Large intestine (tissue), 3 donors: ENCODE measurements at regions not wholly inside any gene's neighbourhood (a gene's known extent, or its start where the extent isn't known, plus 50 kb on each side); places are given as distances from the start of the nearest gene placed in this dataset.

Experiments
- DNase-seq, 2 donors: peaks; one replicate each; pipeline versions ENCODE4 v3.0.0 to v3.0.0-alpha.2; 2013
- H3K27ac ChIP-seq: one replicate; pipeline ENCODE4 v1.5.1; 2013; ENCODE audit warnings: low read length
- H3K27me3 ChIP-seq: 2 replicates; pipeline ENCODE4 v1.6.1; 2013; ENCODE audit warnings: low read length; ENCODE audit not compliant: control insufficient read depth, insufficient read depth
- H3K36me3 ChIP-seq: 2 replicates; pipeline ENCODE4 v1.6.1; 2013; ENCODE audit warnings: low read length; ENCODE audit not compliant: control insufficient read depth, insufficient read depth
- H3K4me1 ChIP-seq: one replicate; pipeline ENCODE4 v1.6.1; 2013; ENCODE audit warnings: low read length; ENCODE audit not compliant: control insufficient read depth, insufficient read depth
- H3K4me3 ChIP-seq: one replicate; pipeline ENCODE4 v1.5.1; 2013; ENCODE audit warnings: low read length
- H3K9me3 ChIP-seq: one replicate; pipeline ENCODE4 v1.6.1; 2013; ENCODE audit warnings: mild to moderate bottlenecking, low read depth, low read length, moderate library complexity; ENCODE audit not compliant: control insufficient read depth
- WGBS: methylation state at CpG from one replicate; pipeline ENCODE4 v1.1.5; 2013; ENCODE audit warnings: low lambda C conversion rate; ENCODE audit not compliant: insufficient coverage; 5-methylcytosine and 5-hydroxymethylcytosine counted together

DNA sequence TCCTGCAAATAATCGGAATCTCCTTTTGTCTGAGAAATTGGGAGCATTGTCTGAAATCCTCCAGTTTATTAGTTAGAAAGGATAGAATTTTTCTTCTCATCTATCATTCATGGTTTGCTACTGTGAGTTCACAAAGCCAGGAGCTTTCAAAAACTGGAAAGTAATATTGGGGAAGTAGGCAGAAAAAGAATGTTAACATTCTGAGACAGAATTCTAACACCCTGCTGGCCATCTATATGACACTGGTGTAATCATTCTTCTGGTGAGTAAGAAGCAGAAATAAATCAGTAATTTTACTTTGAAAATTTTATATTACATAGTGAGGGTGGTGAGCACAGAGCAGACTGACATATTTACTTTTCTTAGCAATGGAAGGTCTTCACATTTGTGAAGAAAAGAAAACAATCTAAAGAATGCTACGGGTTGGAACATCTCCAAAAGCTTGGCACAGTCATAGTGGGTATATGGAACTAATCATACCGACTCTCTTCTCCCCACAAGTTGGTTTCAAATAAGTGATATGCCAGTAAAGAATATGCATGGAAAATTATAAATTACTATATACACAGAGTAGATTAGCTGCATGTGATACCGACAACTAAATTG lies 344.9 kb downstream of the LPIN1 start:
- 82% methylated on average over 3 of the region's 4 CpGs for WGBS
- no peaks in the 10 kb centered on the region for H3K9me3 ChIP-seq
- no peak overlapping the region for H3K27ac ChIP-seq
- H3K36me3 ChIP-seq = no peaks in the 10 kb centered on the region
- H3K4me1 ChIP-seq = no peaks in the 10 kb centered on the region
- DNase-seq = no peak
- H3K27me3 ChIP-seq = no peaks in the 10 kb centered on the region
- H3K4me3 ChIP-seq = no peak overlapping the region

DNA sequence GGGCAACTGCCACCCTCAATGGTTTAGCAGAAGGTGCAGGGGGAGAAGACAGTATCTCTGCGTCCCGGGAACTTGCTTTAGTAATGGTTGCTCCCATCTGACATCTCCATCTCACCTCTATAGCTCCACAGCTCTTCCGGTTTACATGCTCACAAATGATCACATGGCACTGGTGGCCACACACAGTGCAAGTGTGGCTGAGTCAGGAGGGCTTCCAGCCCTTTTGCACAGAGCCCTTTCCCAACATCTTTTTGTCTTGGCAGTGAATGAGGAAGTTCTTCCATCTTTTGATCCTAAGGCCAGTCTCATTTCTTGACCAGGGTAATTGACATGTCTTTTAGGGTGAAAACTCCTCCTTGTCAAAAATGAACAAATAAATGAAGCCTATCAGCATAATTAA lies 347.7 kb downstream of the LPIN1 start:
- no peak for DNase-seq
- no CpG with 5 or more reads among the region's 3 CpGs for WGBS
- H3K36me3 ChIP-seq = no peaks in the 10 kb centered on the region

DNA sequence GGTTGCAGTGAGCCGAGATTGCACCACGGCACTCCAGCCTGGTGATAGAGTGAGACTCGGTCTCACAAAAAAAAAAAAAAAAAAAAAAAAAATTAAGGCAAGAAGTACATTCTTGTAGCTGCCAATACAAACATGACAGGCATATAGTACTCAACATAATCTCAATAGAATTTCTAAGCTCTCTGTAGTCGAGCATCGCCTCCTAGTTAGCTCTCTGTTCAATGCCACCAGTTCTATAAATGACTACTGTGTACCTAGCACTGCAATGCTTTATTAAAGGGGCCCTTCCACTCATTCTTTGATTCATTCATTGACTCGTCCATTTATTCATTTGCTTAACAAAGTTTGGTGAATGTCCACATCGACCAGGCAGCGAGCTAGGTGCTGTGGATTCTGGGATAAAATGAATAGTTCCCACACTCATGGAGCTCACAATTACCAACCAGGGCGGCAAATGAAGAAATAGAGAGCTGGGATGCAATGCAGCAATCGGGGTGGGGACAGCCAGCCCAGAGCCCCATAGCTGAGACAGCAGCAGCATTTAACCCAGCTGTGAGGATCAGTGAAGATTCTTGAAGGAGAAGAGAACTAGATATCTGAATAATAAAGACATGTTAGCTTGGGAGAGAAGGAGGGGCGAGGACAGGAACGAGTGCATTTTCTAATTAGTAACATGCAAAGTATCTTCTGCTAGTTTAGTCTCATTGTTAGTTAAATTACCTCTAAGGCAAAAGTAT lies 349.8 kb downstream of the LPIN1 start:
- H3K27ac ChIP-seq = no peak overlapping the region
- no peaks in the 10 kb centered on the region for H3K27me3 ChIP-seq
- H3K36me3 ChIP-seq = no peaks in the 10 kb centered on the region
- H3K4me3 ChIP-seq = no peak overlapping the region
- no peaks in the 10 kb centered on the region for H3K4me1 ChIP-seq
- WGBS = 75% methylated on average over 4 of the region's 12 CpGs
- H3K9me3 ChIP-seq = no peaks in the 10 kb centered on the region
- no peak for DNase-seq

More for the DNA sequence above, 347.7 kb downstream of the LPIN1 start:
- H3K4me3 ChIP-seq = no peak overlapping the region
- no peaks in the 10 kb centered on the region for H3K9me3 ChIP-seq
- H3K27ac ChIP-seq = no peak overlapping the region
- H3K27me3 ChIP-seq = no peaks in the 10 kb centered on the region
- H3K4me1 ChIP-seq = no peaks in the 10 kb centered on the region

DNA sequence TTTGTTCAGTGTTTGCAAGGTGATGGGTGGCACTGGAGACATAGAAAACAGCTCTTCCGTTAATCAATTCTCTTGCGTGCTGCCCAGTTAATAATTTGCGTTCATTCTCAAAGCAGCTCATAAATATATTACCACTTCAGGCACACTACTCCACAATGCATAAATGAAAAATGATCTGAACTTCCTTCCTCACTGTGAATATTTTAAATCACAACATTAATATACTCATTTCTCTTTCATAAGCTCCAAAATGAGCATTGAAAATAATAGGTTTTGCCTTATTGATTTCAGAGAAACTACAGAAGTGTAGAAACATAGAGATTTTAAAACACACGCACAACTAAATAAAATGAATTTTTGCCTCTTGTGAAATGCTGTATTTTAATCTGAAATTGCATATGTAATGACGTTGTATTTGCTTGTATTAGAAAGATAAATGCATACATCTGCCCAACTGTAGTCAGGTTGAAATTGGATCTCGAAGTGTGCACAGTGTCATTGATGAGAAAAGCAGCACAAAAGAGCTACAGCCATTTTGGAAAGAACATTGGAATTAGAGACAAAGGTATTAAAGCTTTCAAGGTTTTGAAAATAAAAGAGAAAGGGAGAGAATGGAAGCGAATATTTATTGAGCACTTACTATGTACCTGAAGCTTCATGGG lies 350.5 kb downstream of the LPIN1 start:
- WGBS = 100% methylated on average over 2 of the region's 7 CpGs
- H3K36me3 ChIP-seq = no peaks in the 10 kb centered on the region
- H3K9me3 ChIP-seq = no peaks in the 10 kb centered on the region

DNA sequence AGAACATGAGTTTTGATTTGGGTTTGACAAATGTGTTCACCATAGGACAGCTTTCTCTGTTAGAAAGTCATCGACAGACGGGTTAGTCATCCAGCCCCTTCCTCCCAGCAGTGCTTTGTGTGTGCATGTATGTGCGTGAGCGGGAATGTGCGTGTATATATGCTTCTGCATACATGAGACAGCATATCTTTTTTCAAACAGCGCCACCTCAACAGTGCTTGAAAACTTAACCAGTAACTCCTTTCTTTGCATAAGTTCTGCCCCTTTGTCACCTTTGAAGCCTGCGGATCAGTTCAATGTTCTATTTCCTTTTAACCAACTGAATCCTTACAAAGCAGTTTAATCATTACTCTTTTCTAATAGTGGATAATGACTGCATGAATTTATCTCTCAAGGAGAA lies 351.4 kb downstream of the LPIN1 start:
- H3K27ac ChIP-seq = no peak overlapping the region
- H3K36me3 ChIP-seq = no peaks in the 10 kb centered on the region
- no CpG with 5 or more reads among the region's 7 CpGs for WGBS
- H3K4me3 ChIP-seq = no peak overlapping the region
- no peak for DNase-seq
- H3K9me3 ChIP-seq = no peaks in the 10 kb centered on the region
- H3K4me1 ChIP-seq = no peaks in the 10 kb centered on the region
- H3K27me3 ChIP-seq = no peaks in the 10 kb centered on the region

More for the DNA sequence above, 350.5 kb downstream of the LPIN1 start:
- no peak overlapping the region for H3K27ac ChIP-seq
- DNase-seq = no peak
- no peaks in the 10 kb centered on the region for H3K27me3 ChIP-seq
- no peaks in the 10 kb centered on the region for H3K4me1 ChIP-seq
- H3K4me3 ChIP-seq = no peak overlapping the region

DNA sequence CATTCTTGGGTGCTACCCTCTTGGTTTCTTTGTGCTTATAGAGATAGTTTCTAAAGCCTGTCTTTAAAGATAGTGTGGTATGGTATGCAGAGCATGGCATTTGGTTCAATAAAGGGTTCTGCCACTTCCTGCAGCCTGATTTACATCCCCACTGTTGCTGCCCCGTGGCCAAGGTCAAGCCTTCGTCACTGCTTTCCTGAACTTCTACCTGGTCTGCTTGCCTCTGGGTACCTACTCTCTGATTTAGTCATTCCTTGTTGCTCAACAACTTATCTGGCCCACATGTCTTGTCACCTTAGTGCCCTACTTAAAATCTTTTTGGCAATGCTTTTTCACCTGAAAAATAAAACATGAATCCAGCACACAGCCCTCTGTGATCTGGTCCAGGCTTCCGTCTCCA lies 352.9 kb downstream of the LPIN1 start:
- H3K4me1 ChIP-seq = no peaks in the 10 kb centered on the region
- DNase-seq = no peak
- no CpG with 5 or more reads among the region's 3 CpGs for WGBS
- H3K36me3 ChIP-seq = no peaks in the 10 kb centered on the region
- H3K9me3 ChIP-seq = no peaks in the 10 kb centered on the region
- no peak overlapping the region for H3K4me3 ChIP-seq
- H3K27me3 ChIP-seq = no peaks in the 10 kb centered on the region
- H3K27ac ChIP-seq = no peak overlapping the region

DNA sequence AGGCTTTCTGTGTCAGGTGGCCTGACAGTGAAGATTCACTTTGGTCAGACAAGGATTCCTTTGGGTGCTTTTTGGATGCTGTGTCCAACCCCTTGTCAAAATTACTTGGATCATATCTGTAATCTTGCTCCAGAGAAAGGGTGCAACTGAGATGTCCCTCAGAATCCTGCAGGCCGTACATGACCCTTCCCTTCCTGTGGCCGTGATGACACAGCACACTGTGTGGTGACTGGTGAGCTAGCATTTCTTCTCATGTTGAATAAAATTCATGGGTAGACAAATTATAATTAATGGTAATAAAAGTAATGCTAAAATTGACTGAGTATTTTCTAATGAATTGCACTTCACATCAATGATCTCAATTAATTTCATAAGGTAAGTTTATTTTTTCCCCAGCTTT lies 356.2 kb downstream of the LPIN1 start:
- H3K27ac ChIP-seq = no peak overlapping the region
- no CpG with 5 or more reads among the region's 2 CpGs for WGBS

DNA sequence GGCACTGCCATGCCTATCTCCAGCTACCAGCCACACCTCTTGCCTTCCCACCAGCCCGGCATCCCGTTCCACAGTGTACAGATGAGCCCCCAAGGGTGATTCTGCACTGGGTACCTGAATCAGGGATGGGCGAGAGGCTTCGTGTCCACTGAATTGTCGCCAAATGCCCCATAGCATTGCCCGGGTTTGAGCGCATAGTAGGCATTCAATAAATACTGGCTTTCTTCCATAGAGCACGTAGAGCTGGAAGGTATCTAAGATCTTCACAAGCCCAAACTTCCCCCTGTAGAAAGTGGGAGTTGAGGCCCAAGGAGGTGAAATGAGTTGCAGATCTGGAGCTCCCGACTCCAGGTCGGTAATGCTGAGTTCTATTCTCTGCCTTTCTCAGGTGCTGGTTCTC lies 358.7 kb downstream of the LPIN1 start:
- H3K4me1 ChIP-seq = no peaks in the 10 kb centered on the region
- WGBS = no CpG with 5 or more reads among the region's 10 CpGs
- H3K27ac ChIP-seq = no peak overlapping the region
- no peaks in the 10 kb centered on the region for H3K27me3 ChIP-seq
- no peaks in the 10 kb centered on the region for H3K9me3 ChIP-seq
- H3K36me3 ChIP-seq = no peaks in the 10 kb centered on the region
- DNase-seq = no peak
- no peak overlapping the region for H3K4me3 ChIP-seq

More for the DNA sequence above, 356.2 kb downstream of the LPIN1 start:
- no peaks in the 10 kb centered on the region for H3K27me3 ChIP-seq
- no peak overlapping the region for H3K4me3 ChIP-seq
- no peaks in the 10 kb centered on the region for H3K4me1 ChIP-seq
- no peaks in the 10 kb centered on the region for H3K9me3 ChIP-seq
- DNase-seq = no peak
- H3K36me3 ChIP-seq = no peaks in the 10 kb centered on the region

DNA sequence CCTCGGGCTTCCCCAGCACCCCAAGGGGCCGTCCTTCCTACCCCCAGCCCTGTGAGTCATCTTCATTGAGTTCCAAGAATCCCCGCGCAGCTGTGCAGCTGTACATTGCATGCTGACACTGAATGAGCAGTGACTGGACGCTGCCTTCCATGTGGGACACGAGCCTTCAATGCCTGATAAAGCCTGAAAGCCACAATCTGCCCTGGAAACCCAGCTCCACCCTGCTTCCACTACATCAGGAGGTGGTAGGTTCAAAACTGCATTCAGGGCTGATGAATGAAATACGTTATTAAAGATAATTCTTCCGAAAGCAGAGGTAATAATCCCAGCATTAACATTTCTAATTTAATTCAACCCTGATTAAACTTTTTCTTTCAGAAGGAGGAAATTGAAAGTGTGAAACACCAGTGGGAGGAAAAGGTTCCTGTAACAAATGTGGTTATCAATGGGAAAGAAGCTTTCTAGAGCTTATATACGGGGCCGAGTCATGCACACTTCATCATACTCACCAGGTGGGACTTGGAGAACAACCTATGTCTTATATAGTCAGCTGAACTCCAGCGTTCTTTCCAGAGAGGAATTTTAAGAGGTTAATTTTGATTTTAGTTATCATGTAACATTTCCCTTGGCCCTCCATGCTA lies 360.1 kb downstream of the LPIN1 start:
- Histone ChIP-seq H3K36me3 (no peaks in the 10 kb centered on the region), H3K27ac (no peak overlapping the region), H3K4me1 (no peaks in the 10 kb centered on the region), H3K4me3 (no peak overlapping the region), H3K27me3 (no peaks in the 10 kb centered on the region), H3K9me3 (no peaks in the 10 kb centered on the region)
- WGBS = no CpG with 5 or more reads among the region's 11 CpGs
- peak in 1 of 2 donors; percentile 7 for DNase-seq

DNA sequence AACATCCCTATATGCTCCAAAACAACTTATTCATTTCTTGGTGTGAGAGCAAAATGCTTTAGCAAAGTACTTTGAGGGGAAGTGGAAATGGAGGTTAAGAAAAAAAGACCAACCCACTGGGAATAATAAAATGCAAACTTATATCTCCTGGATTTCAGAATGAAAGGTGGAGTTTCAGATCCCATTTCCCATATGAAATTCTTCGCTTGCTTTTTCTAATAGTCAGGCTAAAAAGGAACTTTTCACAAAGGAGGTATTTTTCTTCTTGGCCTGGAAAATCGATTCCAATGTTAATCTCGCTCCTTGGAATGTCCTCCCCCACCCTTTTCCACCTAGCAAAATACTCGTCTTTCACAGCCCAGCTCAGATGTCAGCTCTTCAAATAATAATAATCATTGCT lies 360.9 kb downstream of the LPIN1 start:
- Histone ChIP-seq H3K9me3 (no peaks in the 10 kb centered on the region), H3K4me1 (no peaks in the 10 kb centered on the region), H3K27ac (no peak overlapping the region), H3K36me3 (no peaks in the 10 kb centered on the region), H3K4me3 (no peak overlapping the region), H3K27me3 (no peaks in the 10 kb centered on the region)
- DNase-seq = no peak
- 64% methylated on average over 3 of the region's 4 CpGs for WGBS
